Fibroblast of upper back skin (primary cell): ENCODE measurements at regions not wholly inside any gene's neighbourhood (a gene's known extent, or its start where the extent isn't known, plus 50 kb on each side); places are given as distances from the start of the nearest gene placed in this dataset.

Experiments used
- DNase-seq: peaks from one replicate; pipeline ENCODE4 v3.0.0-alpha.2; 2013

GRCh38 chr12:66043035-66043434 is 87.5 kb downstream of the LLPH start:
- no peak for DNase-seq

- no peak for DNase-seq
These were observed 88.7 kb downstream of the LLPH start for GRCh38 chr12:66041651-66042363.

- DNase-seq: peak; percentile 98
These were observed 94.2 kb downstream of the LLPH start for GRCh38 chr12:66036317-66036716.

GRCh38 chr12:66035288-66035966 is 95.1 kb downstream of the LLPH start:
- peak; percentile 81 for DNase-seq

- DNase-seq: no peak
These were observed 97.4 kb downstream of the LLPH start for GRCh38 chr12:66033151-66033550.

- DNase-seq: peak; percentile 43
These were observed 97.8 kb downstream of the LLPH start for GRCh38 chr12:66032739-66033138.

GRCh38 chr12:66030217-66030781 is 100.3 kb downstream of the LLPH start:
- DNase-seq: no peak

- DNase-seq: no peak
These were observed 102.2 kb downstream of the LLPH start for GRCh38 chr12:66028390-66028789.

GRCh38 chr12:66025477-66025876 is 105.1 kb downstream of the LLPH start:
- DNase-seq: peak; percentile 78

- DNase-seq: peak; percentile 47
These were observed 105.6 kb downstream of the LLPH start for GRCh38 chr12:66024949-66025348.

- DNase-seq: no peak
These were observed 110.1 kb downstream of the LLPH start for GRCh38 chr12:66020481-66020880.

- DNase-seq: peak; percentile 44
These were observed 112.8 kb downstream of the LLPH start for GRCh38 chr12:66017736-66018135.
